GM18519 (cell line): ENCODE measurements at regions not wholly inside any gene's neighbourhood (a gene's known extent, or its start where the extent isn't known, plus 50 kb on each side); places are given as distances from the start of the nearest gene placed in this dataset.
"Not testable (repeated sequence)": the region's sequence is repeated elsewhere in the genome, so short reads cannot be mapped to it uniquely, and the experiment has no call there.

Source experiments
- ATAC-seq: cut with Tn5 transposase; IDR thresholded peaks from one replicate; pipeline ENCODE4 v1.9.1; 2021; ENCODE audit warnings: mild to moderate bottlenecking, moderate library complexity; ENCODE audit not compliant: unreplicated experiment, low FRiP score

- no peak for ATAC-seq
Observed at GRCh38 chr18:45335282-45336043, 279.8 kb upstream of the SLC14A2 start.

- no peak for ATAC-seq
Observed at GRCh38 chr18:45336448-45336847, 278.8 kb upstream of the SLC14A2 start.

- no peak for ATAC-seq
Observed at GRCh38 chr18:45337477-45337876, 277.8 kb upstream of the SLC14A2 start.

GRCh38 chr18:45339810-45340550 is 275.3 kb upstream of the SLC14A2 start:
- ATAC-seq, result no peak

- ATAC-seq, result no peak
Observed at GRCh38 chr18:45340884-45341283, 274.4 kb upstream of the SLC14A2 start.

- no peak for ATAC-seq
Observed at GRCh38 chr18:45341454-45341853, 273.8 kb upstream of the SLC14A2 start.

GRCh38 chr18:45342166-45342565 is 273.1 kb upstream of the SLC14A2 start:
- ATAC-seq, result no peak

- no peak for ATAC-seq
Observed at GRCh38 chr18:45342653-45343052, 272.6 kb upstream of the SLC14A2 start.

GRCh38 chr18:45343365-45343764 is 271.9 kb upstream of the SLC14A2 start:
- no peak for ATAC-seq

GRCh38 chr18:45344680-45345079 is 270.6 kb upstream of the SLC14A2 start:
- not testable (repeated sequence) for ATAC-seq

GRCh38 chr18:45349019-45349418 is 266.3 kb upstream of the SLC14A2 start:
- no peak for ATAC-seq

- ATAC-seq, result no peak
Observed at GRCh38 chr18:45349467-45349866, 265.8 kb upstream of the SLC14A2 start.

- no peak for ATAC-seq
Observed at GRCh38 chr18:45350404-45351156, 264.7 kb upstream of the SLC14A2 start.

GRCh38 chr18:45352874-45353273 is 262.4 kb upstream of the SLC14A2 start:
- ATAC-seq, result no peak

- no peak for ATAC-seq
Observed at GRCh38 chr18:45353530-45353929, 261.7 kb upstream of the SLC14A2 start.

GRCh38 chr18:45355944-45356520 is 259.2 kb upstream of the SLC14A2 start:
- ATAC-seq, result no peak

- no peak for ATAC-seq
Observed at GRCh38 chr18:45357686-45358470, 257.4 kb upstream of the SLC14A2 start.

GRCh38 chr18:45359275-45360009 is 255.8 kb upstream of the SLC14A2 start:
- ATAC-seq, result no peak

- ATAC-seq, result no peak
Observed at GRCh38 chr18:45361125-45361851, 254.0 kb upstream of the SLC14A2 start.
